ENCODE measurements at regions not wholly inside any gene's neighbourhood (a gene's known extent, or its start where the extent isn't known, plus 50 kb on each side); places are given as distances from the start of the nearest gene placed in this dataset.

DNA sequence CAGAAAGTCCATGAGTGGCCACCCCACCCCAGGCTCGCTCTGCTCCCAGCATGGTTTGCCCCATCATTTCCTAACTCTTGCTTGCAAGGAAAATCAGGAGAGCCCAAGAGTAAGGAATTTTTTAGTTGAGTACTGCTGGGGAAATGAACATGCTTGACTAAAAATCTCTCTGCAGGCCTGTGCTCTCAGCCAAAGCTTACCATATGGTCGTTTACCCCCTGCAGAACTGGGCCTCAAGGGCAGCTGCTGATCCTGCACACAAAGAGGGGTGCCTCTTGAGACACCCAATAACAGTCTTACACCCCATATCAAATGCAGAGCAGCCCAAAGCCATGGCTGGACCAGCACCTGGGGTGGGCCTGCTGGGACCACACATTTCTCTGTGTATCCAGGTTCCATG is 183.2 kb downstream of the CXCL12 start:
- TF ChIP-seq, protein P1, sequence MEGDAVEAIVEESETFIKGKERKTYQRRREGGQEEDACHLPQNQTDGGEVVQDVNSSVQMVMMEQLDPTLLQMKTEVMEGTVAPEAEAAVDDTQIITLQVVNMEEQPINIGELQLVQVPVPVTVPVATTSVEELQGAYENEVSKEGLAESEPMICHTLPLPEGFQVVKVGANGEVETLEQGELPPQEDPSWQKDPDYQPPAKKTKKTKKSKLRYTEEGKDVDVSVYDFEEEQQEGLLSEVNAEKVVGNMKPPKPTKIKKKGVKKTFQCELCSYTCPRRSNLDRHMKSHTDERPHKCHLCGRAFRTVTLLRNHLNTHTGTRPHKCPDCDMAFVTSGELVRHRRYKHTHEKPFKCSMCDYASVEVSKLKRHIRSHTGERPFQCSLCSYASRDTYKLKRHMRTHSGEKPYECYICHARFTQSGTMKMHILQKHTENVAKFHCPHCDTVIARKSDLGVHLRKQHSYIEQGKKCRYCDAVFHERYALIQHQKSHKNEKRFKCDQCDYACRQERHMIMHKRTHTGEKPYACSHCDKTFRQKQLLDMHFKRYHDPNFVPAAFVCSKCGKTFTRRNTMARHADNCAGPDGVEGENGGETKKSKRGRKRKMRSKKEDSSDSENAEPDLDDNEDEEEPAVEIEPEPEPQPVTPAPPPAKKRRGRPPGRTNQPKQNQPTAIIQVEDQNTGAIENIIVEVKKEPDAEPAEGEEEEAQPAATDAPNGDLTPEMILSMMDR (IDR thresholded peaks at IDR 0.05) = no peak
- no peak for TF ChIP-seq POLR2A (IDR thresholded peaks at IDR 0.05)
